Liver (tissue), 8 donors: ENCODE measurements at regions not wholly inside any gene's neighbourhood (a gene's known extent, or its start where the extent isn't known, plus 50 kb on each side); places are given as distances from the start of the nearest gene placed in this dataset.

ENCODE experiments used
- DNase-seq: peaks from one replicate; pipeline ENCODE4 v3.0.0-alpha.2; 2017; ENCODE audit warnings: low spot score
- H3K27ac ChIP-seq, 2 donors: one replicate each; pipeline ENCODE4 v1.7.0; 2013; ENCODE audit warnings: inconsistent platforms in 2 of 2, low read length in 2 of 2, control low read depth in 1 of 2, low read depth in 1 of 2, mild to moderate bottlenecking in 1 of 2
- H3K27me3 ChIP-seq, 4 donors: one replicate each; pipeline versions ENCODE4 v1.6.1 to v1.7.0; 2013; ENCODE audit warnings: low read length in 3 of 4, inconsistent platforms in 1 of 4, mild to moderate bottlenecking in 1 of 4, moderate library complexity in 1 of 4; ENCODE audit not compliant: control insufficient read depth in 4 of 4, insufficient read depth in 4 of 4
- H3K36me3 ChIP-seq, 4 donors: one replicate each; pipeline versions ENCODE4 v1.6.1 to v1.7.0; 2013; ENCODE audit warnings: low read length in 3 of 4, mild to moderate bottlenecking in 3 of 4, low read depth in 1 of 4, moderate library complexity in 1 of 4; ENCODE audit not compliant: control insufficient read depth in 4 of 4, insufficient read depth in 3 of 4
- H3K4me1 ChIP-seq, 4 donors: one replicate each; pipeline versions ENCODE4 v1.6.1 to v1.7.0; 2013; ENCODE audit warnings: low read length in 3 of 4, mild to moderate bottlenecking in 3 of 4, moderate library complexity in 1 of 4; ENCODE audit not compliant: control insufficient read depth in 4 of 4, insufficient read depth in 4 of 4
- H3K4me3 ChIP-seq, 3 donors: one replicate each; pipeline versions ENCODE4 v1.6.1 to v1.7.0; 2013; ENCODE audit warnings: low read length in 3 of 3, control low read depth in 1 of 3, low read depth in 1 of 3, mild to moderate bottlenecking in 1 of 3
- H3K9ac ChIP-seq, 2 donors: one replicate each; pipeline ENCODE4 v1.7.0; 2013; ENCODE audit warnings: low read length in 2 of 2, mild to moderate bottlenecking in 2 of 2, moderate library complexity in 2 of 2, control low read depth in 1 of 2, low read depth in 1 of 2
- H3K9me3 ChIP-seq, 4 donors: one replicate each; pipeline versions ENCODE4 v1.6.1 to v1.7.0; 2013; ENCODE audit warnings: low read length in 3 of 4; ENCODE audit not compliant: control insufficient read depth in 4 of 4
- ATF3 ChIP-seq: IDR thresholded peaks from 2 replicates; pipeline ENCODE4 v1.6.1; 2016; ENCODE audit warnings: antibody characterized with exemption
- CTCF ChIP-seq: fragments of 150-350 bp; IDR thresholded peaks from 2 replicates; pipeline ENCODE4 v1.5.1; 2017; ENCODE audit warnings: improper control_type of control experiment, low read depth, low read length; ENCODE audit not compliant: missing input control
- EGR1 ChIP-seq, 2 donors: IDR thresholded peaks; 2 replicates each; pipeline ENCODE4 v1.6.1; 2016 to 2018; ENCODE audit warnings: antibody characterized with exemption in 2 of 2, low read depth in 2 of 2
- FOXA1 ChIP-seq: IDR thresholded peaks from 2 replicates; pipeline ENCODE4 v1.6.1; 2016; ENCODE audit warnings: antibody characterized with exemption
- FOXA2 ChIP-seq: IDR thresholded peaks from 2 replicates; pipeline ENCODE4 v1.6.1; 2016; ENCODE audit warnings: antibody characterized with exemption
- GABPA ChIP-seq, 2 donors: IDR thresholded peaks in 1 of 2; conservative IDR thresholded peaks in 1 of 2; 2 replicates each; pipeline ENCODE4 v1.6.1; 2016; ENCODE audit warnings: antibody characterized with exemption in 2 of 2, mild to moderate bottlenecking in 1 of 2, moderate library complexity in 1 of 2
- HNF4A ChIP-seq, 2 donors: conservative IDR thresholded peaks; 2 replicates each; pipeline ENCODE4 v1.6.1; 2016; ENCODE audit warnings: antibody characterized with exemption in 2 of 2, mild to moderate bottlenecking in 2 of 2
- HNF4G ChIP-seq: IDR thresholded peaks from 2 replicates; pipeline ENCODE4 v1.6.1; 2016; ENCODE audit warnings: antibody characterized with exemption
- JUND ChIP-seq, 2 donors: IDR thresholded peaks; 2 replicates each; pipeline ENCODE4 v1.6.1; 2016; ENCODE audit warnings: antibody characterized with exemption in 2 of 2
- MAX ChIP-seq: IDR thresholded peaks from 2 replicates; pipeline ENCODE4 v1.6.1; 2016; ENCODE audit warnings: antibody characterized with exemption
- NR2F2 ChIP-seq: IDR thresholded peaks from 2 replicates; pipeline ENCODE4 v1.6.1; 2016; ENCODE audit warnings: antibody characterized with exemption
- RAD21 ChIP-seq, 2 donors: IDR thresholded peaks; 2 replicates each; pipeline ENCODE4 v1.6.1; 2016; ENCODE audit warnings: antibody characterized with exemption in 2 of 2, mild to moderate bottlenecking in 2 of 2
- RXRA ChIP-seq, 2 donors: IDR thresholded peaks; 2 replicates each; pipeline ENCODE4 v1.6.1; 2017 to 2018; ENCODE audit warnings: antibody characterized with exemption in 2 of 2, mild to moderate bottlenecking in 1 of 2
- SP1 ChIP-seq: IDR thresholded peaks from 2 replicates; pipeline ENCODE4 v1.6.1; 2018; ENCODE audit warnings: antibody characterized with exemption, mild to moderate bottlenecking
- TAF1 ChIP-seq: conservative IDR thresholded peaks from 2 replicates; pipeline ENCODE4 v1.6.1; 2016; ENCODE audit warnings: antibody characterized with exemption, mild to moderate bottlenecking
- YY1 ChIP-seq: IDR thresholded peaks from 2 replicates; pipeline ENCODE4 v1.6.1; 2016; ENCODE audit warnings: antibody characterized with exemption, mild to moderate bottlenecking
- ZBTB33 ChIP-seq: IDR thresholded peaks from 2 replicates; pipeline ENCODE4 v1.6.1; 2016; ENCODE audit warnings: antibody characterized with exemption
- WGBS: extraction: QIAGEN DNeasy Blood & Tissue Kit; methylation state at CpG from one replicate; pipeline ENCODE4 v1.1.7; 2013; 5-methylcytosine and 5-hydroxymethylcytosine counted together
- TF ChIP-seq, protein P1 (sequence below): IDR thresholded peaks from 2 replicates; pipeline ENCODE4 v1.6.1; 2016; ENCODE audit warnings: antibody characterized with exemption, mild to moderate bottlenecking
- donor health status: healthy.
- donor health status: healthy.
- donor health status: healthy.
- donor health status: healthy.
- donor health status: healthy.

- Histone ChIP-seq H3K27me3 (no peaks in the 10 kb centered on the region), H3K9ac (no peak overlapping the region), H3K27ac (no peak overlapping the region), H3K4me3 (no peak overlapping the region), H3K36me3 (no peaks in the 10 kb centered on the region), H3K9me3 (no peaks in the 10 kb centered on the region), H3K4me1 (no peaks in the 10 kb centered on the region)
- DNase-seq = no peak
- TF ChIP-seq ATF3 = no peak
- TF ChIP-seq FOXA2 = no peak
- no peak for TF ChIP-seq RAD21 (IDR thresholded peaks at IDR 0.05)
- no peak for TF ChIP-seq MAX
- no peak for TF ChIP-seq HNF4G
- no peak for TF ChIP-seq YY1
- no peak for TF ChIP-seq TAF1
- no peak for TF ChIP-seq NR2F2
- no peak for TF ChIP-seq RXRA (IDR thresholded peaks at IDR 0.05)
- no peak for TF ChIP-seq ZBTB33
- TF ChIP-seq GABPA (IDR thresholded peaks at IDR 0.05 in 1 of 2, conservative IDR thresholded peaks at IDR 0.05 in 1 of 2) = no peak
- TF ChIP-seq EGR1 (IDR thresholded peaks at IDR 0.05; ENCODE audit: low read depth in 2 of 2) = no peak
- TF ChIP-seq CTCF = no peak
- TF ChIP-seq HNF4A (conservative IDR thresholded peaks at IDR 0.05) = no peak
- no peak for TF ChIP-seq FOXA1
- TF ChIP-seq JUND (IDR thresholded peaks at IDR 0.05) = no peak
- TF ChIP-seq SP1 = no peak
- TF ChIP-seq, protein P1, sequence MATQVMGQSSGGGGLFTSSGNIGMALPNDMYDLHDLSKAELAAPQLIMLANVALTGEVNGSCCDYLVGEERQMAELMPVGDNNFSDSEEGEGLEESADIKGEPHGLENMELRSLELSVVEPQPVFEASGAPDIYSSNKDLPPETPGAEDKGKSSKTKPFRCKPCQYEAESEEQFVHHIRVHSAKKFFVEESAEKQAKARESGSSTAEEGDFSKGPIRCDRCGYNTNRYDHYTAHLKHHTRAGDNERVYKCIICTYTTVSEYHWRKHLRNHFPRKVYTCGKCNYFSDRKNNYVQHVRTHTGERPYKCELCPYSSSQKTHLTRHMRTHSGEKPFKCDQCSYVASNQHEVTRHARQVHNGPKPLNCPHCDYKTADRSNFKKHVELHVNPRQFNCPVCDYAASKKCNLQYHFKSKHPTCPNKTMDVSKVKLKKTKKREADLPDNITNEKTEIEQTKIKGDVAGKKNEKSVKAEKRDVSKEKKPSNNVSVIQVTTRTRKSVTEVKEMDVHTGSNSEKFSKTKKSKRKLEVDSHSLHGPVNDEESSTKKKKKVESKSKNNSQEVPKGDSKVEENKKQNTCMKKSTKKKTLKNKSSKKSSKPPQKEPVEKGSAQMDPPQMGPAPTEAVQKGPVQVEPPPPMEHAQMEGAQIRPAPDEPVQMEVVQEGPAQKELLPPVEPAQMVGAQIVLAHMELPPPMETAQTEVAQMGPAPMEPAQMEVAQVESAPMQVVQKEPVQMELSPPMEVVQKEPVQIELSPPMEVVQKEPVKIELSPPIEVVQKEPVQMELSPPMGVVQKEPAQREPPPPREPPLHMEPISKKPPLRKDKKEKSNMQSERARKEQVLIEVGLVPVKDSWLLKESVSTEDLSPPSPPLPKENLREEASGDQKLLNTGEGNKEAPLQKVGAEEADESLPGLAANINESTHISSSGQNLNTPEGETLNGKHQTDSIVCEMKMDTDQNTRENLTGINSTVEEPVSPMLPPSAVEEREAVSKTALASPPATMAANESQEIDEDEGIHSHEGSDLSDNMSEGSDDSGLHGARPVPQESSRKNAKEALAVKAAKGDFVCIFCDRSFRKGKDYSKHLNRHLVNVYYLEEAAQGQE = no peak
- 95% methylated on average over 6 of the region's 6 CpGs for WGBS
Measured at GRCh38 chr2:181751266-181752030, 71.1 kb upstream of the NEUROD1 start.
